ENCODE measurements at regions not wholly inside any gene's neighbourhood (a gene's known extent, or its start where the extent isn't known, plus 50 kb on each side); places are given as distances from the start of the nearest gene placed in this dataset.

- no peak for DNase-seq
Measured at GRCh38 chr9:78826527-78826926, 529.6 kb downstream of the PSAT1 start.

DNA sequence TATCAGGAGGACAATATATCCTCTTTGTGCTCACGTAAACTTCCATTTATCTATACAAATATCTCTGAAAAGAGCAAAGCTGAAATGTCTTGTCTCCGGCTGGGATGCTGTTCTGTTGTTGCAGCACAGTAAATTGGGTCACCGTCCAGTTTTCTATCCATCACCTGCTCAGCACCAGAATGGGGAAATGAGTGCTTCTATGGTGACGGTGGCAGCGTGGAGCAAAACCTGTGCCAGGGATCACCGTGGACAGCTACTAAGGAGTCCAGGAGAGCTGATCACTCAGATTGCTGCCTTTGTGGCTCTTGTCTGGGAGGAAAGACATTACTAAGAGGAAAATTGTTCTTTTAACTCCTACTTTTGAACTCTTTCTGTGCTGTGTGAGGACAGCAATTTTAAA is 531.6 kb downstream of the PSAT1 start:
- DNase-seq, result no peak

DNA sequence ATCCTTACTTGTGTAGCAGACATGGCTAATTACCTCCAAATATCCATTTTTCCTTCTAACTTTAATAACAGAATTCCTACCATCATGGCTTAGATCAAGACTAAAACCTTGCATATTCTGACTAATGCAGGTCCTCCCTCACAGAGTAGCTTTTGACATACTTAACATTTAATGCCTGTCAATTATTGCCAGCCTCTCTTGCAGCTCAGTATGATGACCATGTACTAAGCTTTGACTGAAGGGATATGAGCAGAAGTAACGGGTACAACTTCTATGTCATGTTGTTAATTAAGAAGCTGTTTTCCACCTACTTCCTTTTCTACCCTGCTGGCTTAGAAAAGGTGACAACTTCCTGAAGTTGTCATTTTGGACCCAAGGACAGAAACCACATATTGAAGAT is 533.4 kb downstream of the PSAT1 start:
- no peak for DNase-seq

DNA sequence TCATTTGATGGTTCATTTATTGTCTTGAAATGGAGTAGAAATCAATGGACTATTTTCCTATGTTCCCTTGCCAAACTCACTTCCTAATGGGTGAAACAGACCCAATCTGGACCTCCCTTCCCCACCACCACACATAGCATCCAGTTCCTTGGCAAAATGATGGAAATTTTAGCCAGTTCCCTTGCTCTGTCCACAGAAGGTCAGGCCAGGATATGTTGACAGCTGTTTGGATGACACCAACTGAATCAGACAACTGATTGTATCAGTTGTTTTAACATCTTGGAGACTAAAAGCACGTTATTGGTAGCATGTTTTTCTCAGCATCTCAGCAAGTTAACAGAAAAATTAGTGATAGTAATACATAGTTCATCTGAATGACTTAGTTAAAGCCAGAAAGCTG is 534.8 kb downstream of the PSAT1 start:
- DNase-seq, result no peak

GRCh38 chr9:78835928-78836450 is 539.1 kb downstream of the PSAT1 start:
- no peak for DNase-seq

DNA sequence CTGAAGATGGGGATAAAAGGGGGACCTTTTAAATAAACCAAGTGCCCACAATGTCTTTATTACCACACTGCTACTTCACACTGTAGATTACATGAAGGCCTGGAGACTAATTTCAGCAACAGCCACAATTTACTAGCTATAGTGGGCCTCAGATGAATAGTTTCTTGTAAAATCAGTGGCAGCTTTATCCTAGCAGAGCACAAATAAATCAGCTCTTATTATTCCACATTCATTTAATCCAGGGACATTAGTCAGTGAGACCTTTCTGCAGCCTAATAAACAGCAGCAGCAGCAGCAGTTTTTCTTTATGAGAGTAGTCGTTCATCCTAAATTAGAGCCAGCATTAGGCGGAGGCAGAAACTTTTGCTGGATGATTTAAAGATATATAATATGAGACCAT is 542.3 kb downstream of the PSAT1 start:
- no peak for DNase-seq

DNA sequence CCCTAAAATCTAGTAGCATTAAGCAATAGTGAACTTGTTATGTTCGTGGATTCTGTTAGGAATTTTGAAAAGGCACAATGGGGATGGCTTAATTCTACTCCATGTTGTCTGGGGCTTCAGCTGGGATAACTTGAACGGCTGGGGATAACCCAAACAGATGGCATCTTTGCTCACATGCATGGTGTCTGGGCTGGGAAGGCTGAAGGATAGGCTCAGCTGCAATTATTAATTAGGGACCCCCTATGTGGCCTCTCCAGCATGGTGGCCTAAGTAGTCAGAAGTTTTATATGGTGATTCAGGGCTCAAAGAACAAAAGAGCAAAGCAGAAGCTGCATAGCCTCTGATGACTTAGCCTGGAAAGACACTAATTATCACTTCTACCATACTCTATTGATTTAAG is 551.1 kb downstream of the PSAT1 start:
- DNase-seq, result no peak

DNA sequence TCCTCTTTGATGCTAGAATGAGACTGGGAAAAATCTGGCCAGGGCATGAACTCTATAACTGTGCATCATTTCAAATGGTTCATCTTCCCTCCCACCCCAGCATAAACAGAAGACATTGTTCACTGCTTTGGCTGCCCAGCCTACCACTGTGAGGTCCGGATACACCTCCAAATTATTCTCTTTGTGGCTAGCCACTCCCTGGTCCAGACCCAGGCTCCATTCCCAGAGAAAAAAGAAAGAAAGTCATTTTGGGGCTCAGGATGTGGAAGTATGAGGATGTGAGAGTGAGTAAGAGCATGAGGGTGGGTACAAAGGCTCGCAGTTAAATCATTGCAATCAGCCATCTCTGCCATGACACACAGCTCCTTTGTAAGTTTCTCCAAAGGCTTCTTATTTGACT is 559.2 kb downstream of the PSAT1 start:
- no peak for DNase-seq

GRCh38 chr9:78856781-78857180 is 559.9 kb downstream of the PSAT1 start:
- DNase-seq, result no peak

DNA sequence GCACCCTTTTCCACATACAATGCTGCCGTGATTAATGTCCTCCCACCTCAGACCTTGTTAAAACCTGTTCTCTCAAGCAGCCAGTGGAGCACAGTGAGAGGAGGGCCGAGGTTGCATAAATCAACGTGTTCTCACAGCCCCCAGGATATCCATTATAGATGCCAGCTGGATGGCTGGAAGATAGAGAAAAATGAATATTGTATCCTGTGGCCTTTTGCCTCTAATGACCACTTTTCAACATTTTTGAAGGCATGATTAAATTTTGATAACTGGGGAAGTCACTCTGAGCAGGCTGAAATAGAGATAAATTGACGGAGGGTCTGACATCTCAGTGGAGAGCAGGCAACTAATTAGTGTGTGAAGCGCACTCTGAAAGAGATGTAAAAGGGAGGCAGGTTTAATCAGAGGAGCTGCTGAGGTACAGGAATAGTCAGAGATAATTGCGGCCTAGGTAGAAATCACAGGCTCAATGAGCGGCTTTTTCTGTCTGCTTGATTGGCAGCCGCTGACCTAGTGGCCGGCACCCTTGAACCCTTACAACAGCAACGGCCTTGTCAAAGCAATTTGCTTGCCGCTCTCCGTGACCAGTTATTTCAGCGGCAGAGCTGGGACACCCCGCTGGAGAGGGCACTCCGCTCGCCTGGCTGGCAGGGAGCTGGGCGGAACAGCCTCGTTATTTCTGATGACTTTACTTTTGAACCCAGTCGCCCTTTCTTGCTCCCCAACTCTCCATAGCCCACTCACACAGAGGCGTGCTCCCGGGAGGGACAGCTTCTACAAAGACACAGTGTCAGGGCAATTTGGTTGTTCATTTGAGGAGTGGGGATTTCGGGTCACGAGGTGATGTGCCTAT is 560.7 kb downstream of the PSAT1 start:
- no peak for DNase-seq

DNA sequence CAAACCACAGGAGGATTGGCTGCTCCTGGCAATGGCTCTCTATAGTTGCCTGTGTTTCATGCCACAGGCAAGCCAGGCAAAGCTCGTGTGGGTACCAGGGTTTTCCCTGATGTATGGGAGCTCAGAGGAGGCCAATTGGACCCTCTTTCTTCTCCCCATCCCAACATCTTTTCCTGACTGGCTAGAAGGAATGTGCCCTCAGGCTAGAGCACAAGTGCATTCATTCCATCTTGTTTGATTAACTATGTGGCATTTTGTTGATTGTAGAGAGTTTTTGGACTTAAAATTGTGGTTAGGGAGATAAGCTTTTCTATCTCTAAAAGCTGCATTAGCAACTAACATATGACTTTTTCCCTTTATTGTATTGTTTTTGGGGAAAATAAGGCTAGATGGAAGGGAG is 561.3 kb downstream of the PSAT1 start:
- DNase-seq, result no peak

GRCh38 chr9:78860801-78861475 is 564.0 kb downstream of the PSAT1 start:
- DNase-seq, result no peak

- DNase-seq, result no peak
Measured at GRCh38 chr9:78863531-78863930, 566.6 kb downstream of the PSAT1 start.

DNA sequence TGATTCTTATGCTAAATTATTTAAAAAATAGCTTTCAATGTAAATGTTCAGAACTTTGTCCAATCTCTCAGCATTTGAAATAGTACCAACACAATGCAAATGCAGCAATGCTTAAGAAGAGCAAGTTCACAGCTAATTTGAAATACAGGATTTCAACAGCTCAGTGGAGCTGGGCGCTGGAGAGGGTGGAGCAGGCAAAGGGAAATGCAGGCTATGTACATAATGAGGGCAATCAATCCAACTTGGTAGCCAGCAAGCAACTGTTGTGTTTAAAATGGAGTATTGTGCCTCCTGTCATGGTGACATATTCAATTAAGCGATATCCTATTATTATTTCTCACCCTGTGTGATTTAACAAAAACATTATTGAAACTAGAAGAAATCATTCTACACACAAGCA is 568.8 kb downstream of the PSAT1 start:
- no peak for DNase-seq

- no peak for DNase-seq
Measured at GRCh38 chr9:78866207-78867132, 569.5 kb downstream of the PSAT1 start.

GRCh38 chr9:78871086-78871451 is 574.1 kb downstream of the PSAT1 start:
- no peak for DNase-seq

GRCh38 chr9:78871452-78872331 is 574.8 kb downstream of the PSAT1 start:
- DNase-seq, result no peak

GRCh38 chr9:78874061-78874460 is 577.1 kb downstream of the PSAT1 start:
- no peak for DNase-seq

- DNase-seq, result no peak
Measured at GRCh38 chr9:78879324-78880100, 582.6 kb downstream of the PSAT1 start.

DNA sequence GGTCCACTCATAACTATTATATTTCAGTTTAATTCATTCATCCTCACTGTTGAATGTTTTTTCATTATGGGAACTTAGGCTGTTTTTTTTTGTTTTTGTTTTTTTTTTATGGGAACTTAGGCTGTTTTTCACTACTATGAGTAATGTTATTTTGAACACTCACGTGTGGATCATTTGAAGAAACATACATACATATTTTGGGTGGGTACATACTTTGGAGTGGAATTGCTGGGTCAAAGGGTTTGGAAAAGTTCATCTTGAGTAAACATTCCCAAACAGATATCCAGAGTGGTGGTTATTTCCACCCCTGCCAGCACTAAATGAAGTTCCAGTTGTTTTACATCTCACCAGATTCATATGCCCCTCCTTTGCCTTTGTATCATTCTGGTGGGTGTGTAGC is 584.4 kb downstream of the PSAT1 start:
- DNase-seq, result no peak

DNA sequence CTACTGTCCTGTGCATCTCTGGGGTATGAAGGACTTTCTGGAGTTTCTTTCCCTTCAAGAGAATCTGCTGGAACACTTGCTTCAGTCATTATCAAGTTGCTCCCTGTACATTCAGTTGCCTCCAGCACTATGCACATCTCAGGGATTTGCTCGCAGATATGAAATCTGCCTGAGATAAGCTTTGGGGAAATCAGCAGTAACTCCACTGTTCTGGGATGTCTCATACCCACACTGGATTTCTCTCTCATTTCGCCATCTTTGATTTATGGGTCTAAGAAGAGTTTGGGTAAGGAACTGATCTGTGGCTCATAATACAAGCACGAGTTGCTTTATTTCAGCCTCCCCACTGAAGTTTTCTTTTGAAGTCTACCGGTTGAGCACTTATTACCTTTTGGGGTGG is 585.6 kb downstream of the PSAT1 start:
- no peak for DNase-seq

Data from activated CD8-positive, alpha-beta memory T cell treated with anti-CD3 and anti-CD28 coated beads for 24 hours (primary cell).